GM12872 (cell line): ENCODE measurements at regions not wholly inside any gene's neighbourhood (a gene's known extent, or its start where the extent isn't known, plus 50 kb on each side); places are given as distances from the start of the nearest gene placed in this dataset.

Source experiments
- TF ChIP-seq, protein P1 (sequence below): IDR thresholded peaks from 3 replicates; pipeline ENCODE4 v1.5.1; 2011; ENCODE audit warnings: low read depth, mild to moderate bottlenecking, low read length, moderate library complexity; ENCODE audit not compliant: insufficient read depth

DNA sequence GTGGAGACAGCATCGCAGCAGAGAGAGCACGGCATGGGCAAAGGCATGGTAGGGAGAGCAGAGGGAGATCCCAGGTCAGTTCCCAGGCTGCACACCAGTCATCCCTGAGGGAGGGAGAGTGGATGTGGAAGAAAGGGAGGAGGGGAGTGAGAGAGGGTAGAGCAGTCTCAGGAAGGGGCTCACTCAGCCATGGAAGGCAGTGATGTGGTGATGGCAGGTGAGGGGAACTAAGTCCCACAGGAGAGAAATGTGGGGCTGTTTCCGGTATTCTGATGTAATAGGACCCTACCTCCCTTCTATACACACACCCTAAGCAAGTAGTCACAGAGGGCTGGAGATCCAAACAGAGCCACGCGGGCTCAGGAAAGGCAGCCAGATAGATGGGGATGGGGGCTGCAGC lies 500.3 kb upstream of the CDH11 start:
- TF ChIP-seq, protein P1, sequence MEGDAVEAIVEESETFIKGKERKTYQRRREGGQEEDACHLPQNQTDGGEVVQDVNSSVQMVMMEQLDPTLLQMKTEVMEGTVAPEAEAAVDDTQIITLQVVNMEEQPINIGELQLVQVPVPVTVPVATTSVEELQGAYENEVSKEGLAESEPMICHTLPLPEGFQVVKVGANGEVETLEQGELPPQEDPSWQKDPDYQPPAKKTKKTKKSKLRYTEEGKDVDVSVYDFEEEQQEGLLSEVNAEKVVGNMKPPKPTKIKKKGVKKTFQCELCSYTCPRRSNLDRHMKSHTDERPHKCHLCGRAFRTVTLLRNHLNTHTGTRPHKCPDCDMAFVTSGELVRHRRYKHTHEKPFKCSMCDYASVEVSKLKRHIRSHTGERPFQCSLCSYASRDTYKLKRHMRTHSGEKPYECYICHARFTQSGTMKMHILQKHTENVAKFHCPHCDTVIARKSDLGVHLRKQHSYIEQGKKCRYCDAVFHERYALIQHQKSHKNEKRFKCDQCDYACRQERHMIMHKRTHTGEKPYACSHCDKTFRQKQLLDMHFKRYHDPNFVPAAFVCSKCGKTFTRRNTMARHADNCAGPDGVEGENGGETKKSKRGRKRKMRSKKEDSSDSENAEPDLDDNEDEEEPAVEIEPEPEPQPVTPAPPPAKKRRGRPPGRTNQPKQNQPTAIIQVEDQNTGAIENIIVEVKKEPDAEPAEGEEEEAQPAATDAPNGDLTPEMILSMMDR, result no peak

DNA sequence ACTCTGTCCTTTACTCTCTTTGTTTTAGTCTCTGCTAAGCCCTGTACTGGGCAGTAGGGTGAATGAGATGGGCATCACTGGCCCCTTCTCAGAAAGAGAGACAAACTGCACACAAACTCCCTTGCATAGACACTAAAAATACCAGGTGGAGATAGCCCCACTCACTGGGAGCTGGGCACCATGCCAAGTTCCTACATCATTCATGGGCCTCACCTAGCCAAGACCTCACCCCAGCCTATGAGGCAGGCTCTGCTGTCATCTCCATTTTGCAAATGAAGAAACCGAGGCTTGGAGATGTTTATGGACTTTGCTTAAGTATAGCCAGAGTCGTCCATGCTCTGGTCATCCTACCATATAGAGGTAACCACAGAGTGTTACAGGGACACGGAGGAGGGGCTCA lies 499.8 kb upstream of the CDH11 start:
- TF ChIP-seq, protein P1, result no peak

DNA sequence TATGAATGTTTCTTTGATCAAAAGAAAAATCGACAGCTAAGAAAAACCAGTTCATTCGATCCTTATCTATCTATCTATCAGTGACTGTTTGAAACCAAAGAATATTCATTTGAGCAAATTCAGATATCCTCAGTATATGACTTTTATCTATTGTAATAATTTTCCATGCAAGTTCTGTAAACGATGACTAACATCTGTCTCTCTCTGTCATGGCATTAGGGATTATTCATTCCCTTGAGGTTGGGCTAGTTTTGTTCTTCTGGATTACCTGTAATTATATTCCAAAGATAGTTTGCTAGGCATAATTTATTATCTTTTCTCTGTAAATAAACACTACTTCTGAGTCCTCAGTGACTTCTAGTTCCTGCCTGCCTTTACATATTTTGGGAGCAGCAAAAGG lies 497.7 kb upstream of the CDH11 start:
- TF ChIP-seq, protein P1, result no peak

DNA sequence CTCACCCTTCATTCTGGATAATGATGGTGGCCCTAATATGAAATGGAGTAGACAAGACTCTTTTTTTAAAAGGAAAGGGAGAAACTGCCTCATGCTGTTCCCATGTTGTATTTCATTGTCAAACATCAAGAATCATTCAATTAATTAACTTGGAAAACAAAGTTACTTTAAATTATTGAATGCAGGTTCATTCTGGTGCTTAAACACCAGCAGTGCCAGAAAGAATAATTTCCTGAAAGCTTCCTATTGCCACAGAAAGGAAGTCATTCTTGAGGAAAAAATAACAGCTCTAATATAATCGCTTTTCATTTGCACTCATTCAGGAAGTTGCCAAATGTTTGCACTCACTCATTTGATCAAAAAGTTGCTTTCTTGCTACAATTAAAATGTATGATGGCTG lies 497.1 kb upstream of the CDH11 start:
- TF ChIP-seq, protein P1, result no peak

DNA sequence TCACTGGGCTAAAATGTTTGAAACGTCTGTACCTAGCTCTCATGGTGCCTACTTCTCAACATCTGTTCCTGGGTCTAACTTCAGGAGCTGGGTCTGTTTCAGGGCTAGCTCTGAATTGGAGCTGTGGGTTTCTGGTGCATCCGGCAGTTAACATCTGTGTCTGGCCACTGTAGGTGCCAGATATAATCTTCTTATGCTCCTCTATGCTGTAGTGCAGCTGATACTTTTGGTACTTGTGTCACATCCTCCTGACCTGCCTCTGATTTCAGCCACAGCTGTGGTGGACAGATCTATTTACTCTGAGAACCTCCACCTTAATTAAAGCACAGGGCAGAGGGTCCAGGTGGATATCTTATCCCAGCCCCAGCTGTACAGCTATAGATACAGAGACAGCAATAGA lies 496.5 kb upstream of the CDH11 start:
- TF ChIP-seq, protein P1, result no peak

DNA sequence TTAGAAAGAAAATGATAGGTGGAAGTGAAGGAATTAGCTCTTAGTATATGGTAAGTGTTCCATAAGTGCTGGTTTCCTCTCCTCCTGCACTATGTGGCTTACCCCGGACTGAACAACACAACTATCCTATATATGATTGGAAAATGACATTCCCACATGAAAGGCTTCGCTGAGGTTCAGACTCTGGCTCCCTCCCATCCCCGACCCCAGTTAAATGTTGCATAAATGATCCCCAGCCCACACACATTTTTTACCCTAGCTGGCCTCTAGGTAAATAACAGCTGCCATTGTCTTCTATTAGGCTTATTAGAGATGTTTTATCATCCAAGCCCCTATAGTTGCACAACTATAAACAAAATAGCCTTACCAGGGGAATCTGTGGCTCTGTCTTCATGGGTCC lies 495.6 kb upstream of the CDH11 start:
- TF ChIP-seq, protein P1, result no peak

DNA sequence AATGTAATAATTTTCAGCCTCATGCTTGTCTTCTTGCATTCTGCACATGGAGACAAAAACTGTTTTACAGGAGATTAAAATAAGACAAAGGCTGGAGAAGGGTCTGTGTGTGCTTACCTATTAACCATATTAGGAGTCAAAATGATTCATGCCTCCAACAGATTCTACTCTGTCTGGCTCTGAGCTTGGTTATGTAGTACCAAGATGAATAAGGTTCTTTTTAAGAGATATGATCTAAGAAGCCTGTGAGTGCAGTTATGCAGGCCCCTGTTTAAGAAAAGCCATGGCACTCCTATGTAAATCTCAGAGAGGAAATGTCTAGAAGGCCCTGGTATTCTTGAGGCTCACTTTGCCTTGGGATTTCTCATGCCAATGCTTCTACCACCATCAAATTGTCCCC lies 486.6 kb upstream of the CDH11 start:
- TF ChIP-seq, protein P1, result no peak

DNA sequence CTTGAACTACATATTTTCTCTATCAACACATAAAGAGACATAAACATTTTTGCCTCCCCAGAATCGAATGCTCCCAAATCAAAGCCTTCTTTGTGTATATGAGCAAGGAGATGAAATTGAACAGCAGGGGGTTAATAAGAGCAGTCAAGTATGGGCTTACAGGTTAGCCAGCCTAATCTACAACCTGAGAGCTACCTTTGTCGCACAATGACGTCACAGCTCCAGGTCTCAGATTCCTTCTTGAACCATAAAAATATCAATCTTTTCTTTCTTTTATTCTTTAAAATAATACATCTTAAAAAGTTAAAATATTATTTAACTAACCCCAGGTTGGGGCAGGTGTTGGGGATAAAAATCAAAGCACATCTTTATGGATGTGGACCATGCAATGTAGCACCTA lies 482.9 kb upstream of the CDH11 start:
- TF ChIP-seq, protein P1, result no peak
